H9 (cell line): ENCODE measurements at regions not wholly inside any gene's neighbourhood (a gene's known extent, or its start where the extent isn't known, plus 50 kb on each side); places are given as distances from the start of the nearest gene placed in this dataset.

Experiments used
- DNase-seq: peaks from one replicate; pipeline ENCODE4 v3.0.0-alpha.2; 2017
- H2AFZ ChIP-seq: one replicate; pipeline ENCODE4 v1.6.1; 2013; ENCODE audit warnings: mild to moderate bottlenecking, low read length, control low read depth, moderate library complexity
- H2AK5ac ChIP-seq: 2 replicates; pipeline ENCODE4 v1.6.1; 2013; ENCODE audit warnings: low read length, control low read depth, mixed read lengths; ENCODE audit not compliant: insufficient read length
- H2BK120ac ChIP-seq: one replicate; pipeline ENCODE4 v1.6.1; 2013; ENCODE audit warnings: low read depth, mild to moderate bottlenecking, low read length, control low read depth, inconsistent platforms; ENCODE audit not compliant: poor library complexity, severe bottlenecking
- H2BK12ac ChIP-seq: 2 replicates; pipeline ENCODE4 v1.6.1; 2013; ENCODE audit warnings: low read length, control low read depth, mixed read lengths, low read depth; ENCODE audit not compliant: insufficient read length
- H2BK15ac ChIP-seq: 2 replicates; pipeline ENCODE4 v1.6.1; 2013; ENCODE audit warnings: low read depth, low read length, control low read depth
- H2BK20ac ChIP-seq: one replicate; pipeline ENCODE4 v1.6.1; 2013; ENCODE audit warnings: low read depth, mild to moderate bottlenecking, low read length, control low read depth, inconsistent platforms; ENCODE audit not compliant: poor library complexity, severe bottlenecking
- H2BK5ac ChIP-seq: 2 replicates; pipeline ENCODE4 v1.6.1; 2013; ENCODE audit warnings: low read length, control low read depth, mixed read lengths; ENCODE audit not compliant: insufficient read length
- H3K14ac ChIP-seq: 2 replicates; pipeline ENCODE4 v1.6.1; 2013; ENCODE audit warnings: low read length, control low read depth; ENCODE audit not compliant: insufficient read depth
- H3K18ac ChIP-seq: 2 replicates; pipeline ENCODE4 v1.6.1; 2013; ENCODE audit warnings: low read depth, mild to moderate bottlenecking, mixed read lengths, low read length, control low read depth; ENCODE audit not compliant: insufficient read length
- H3K23ac ChIP-seq: 2 replicates; pipeline ENCODE4 v1.6.1; 2013; ENCODE audit warnings: low read length, control low read depth, mixed read lengths, low read depth; ENCODE audit not compliant: insufficient read length
- H3K23me2 ChIP-seq: 2 replicates; pipeline ENCODE4 v1.6.1; 2013; ENCODE audit warnings: low read depth, mild to moderate bottlenecking, mixed read lengths, low read length, control low read depth; ENCODE audit not compliant: insufficient read length, poor library complexity, severe bottlenecking
- H3K27ac ChIP-seq: 2 replicates; pipeline ENCODE4 v1.5.1; 2013; ENCODE audit warnings: low read length, control low read depth, mixed read lengths, low read depth; ENCODE audit not compliant: insufficient read length
- H3K27me3 ChIP-seq: 2 replicates; pipeline ENCODE4 v1.6.1; 2013; ENCODE audit warnings: low read length, control low read depth, inconsistent platforms; ENCODE audit not compliant: insufficient read depth
- H3K4ac ChIP-seq: 2 replicates; pipeline ENCODE4 v1.6.1; 2013; ENCODE audit warnings: low read depth, mild to moderate bottlenecking, control low read depth, inconsistent platforms, low read length, moderate library complexity
- H3K4me1 ChIP-seq: 2 replicates; pipeline ENCODE4 v1.6.1; 2013; ENCODE audit warnings: low read length, control low read depth, inconsistent platforms; ENCODE audit not compliant: insufficient read depth
- H3K4me2 ChIP-seq: 2 replicates; pipeline ENCODE4 v1.6.1; 2013; ENCODE audit warnings: low read length, control low read depth, mixed read lengths; ENCODE audit not compliant: insufficient read length, insufficient read depth
- H3K56ac ChIP-seq: 2 replicates; pipeline ENCODE4 v1.6.1; 2013; ENCODE audit warnings: low read depth, mild to moderate bottlenecking, mixed read lengths, low read length, control low read depth; ENCODE audit not compliant: insufficient read length
- H3K79me1 ChIP-seq: 2 replicates; pipeline ENCODE4 v1.6.1; 2013; ENCODE audit warnings: low read depth, mild to moderate bottlenecking, moderate library complexity, low read length, control low read depth, inconsistent platforms; ENCODE audit not compliant: insufficient read depth, poor library complexity, severe bottlenecking
- H3K79me2 ChIP-seq: 2 replicates; pipeline ENCODE4 v1.6.1; 2013; ENCODE audit warnings: low read length, control low read depth, inconsistent platforms; ENCODE audit not compliant: insufficient read depth
- H3K9ac ChIP-seq: 2 replicates; pipeline ENCODE4 v1.6.1; 2013; ENCODE audit warnings: low read length, control low read depth, mixed read lengths; ENCODE audit not compliant: insufficient read length; ENCODE audit errors: extremely low read depth
- H3K9me3 ChIP-seq: one replicate; pipeline ENCODE4 v1.6.1; 2013; ENCODE audit warnings: low read depth, low read length, inconsistent platforms; ENCODE audit not compliant: control insufficient read depth
- H3T11ph ChIP-seq: one replicate; pipeline ENCODE4 v1.6.1; 2013; ENCODE audit warnings: mild to moderate bottlenecking, low read length, control low read depth, inconsistent platforms
- H4K20me1 ChIP-seq: one replicate; pipeline ENCODE4 v1.6.1; 2013; ENCODE audit not compliant: control insufficient read depth, insufficient read length, insufficient read depth
- H4K5ac ChIP-seq: 2 replicates; pipeline ENCODE4 v1.6.1; 2013; ENCODE audit warnings: low read depth, mild to moderate bottlenecking, mixed read lengths, low read length, control low read depth; ENCODE audit not compliant: insufficient read length
- H4K8ac ChIP-seq: replicated peaks from 2 replicates; pipeline ENCODE4 v1.6.1; 2013; ENCODE audit warnings: low read length, control low read depth, mixed read lengths, low read depth; ENCODE audit not compliant: insufficient read length
- H4K91ac ChIP-seq: 2 replicates; pipeline ENCODE4 v1.6.1; 2013; ENCODE audit warnings: low read depth, mild to moderate bottlenecking, moderate library complexity, mixed read lengths, low read length, control low read depth; ENCODE audit not compliant: insufficient read length
- H3K27ac Mint-ChIP-seq, 3 experiments: 2 replicates in 2 of 3; 3 replicates in 1 of 3; pipeline ENCODE4 v1.8.0; 2020 to 2021; ENCODE audit warnings: mixed read lengths in 3 of 3, mild to moderate bottlenecking in 1 of 3, moderate library complexity in 1 of 3
- H3K27me3 Mint-ChIP-seq: 2 replicates; pipeline ENCODE4 v1.8.0; 2021; ENCODE audit warnings: low read depth, mild to moderate bottlenecking, moderate library complexity, mixed read lengths
- H3K36me3 Mint-ChIP-seq, 3 experiments: 2 replicates in 2 of 3; 3 replicates in 1 of 3; pipeline ENCODE4 v1.8.0; 2020 to 2021; ENCODE audit warnings: low read depth in 3 of 3, mixed read lengths in 3 of 3; ENCODE audit not compliant: insufficient read depth in 1 of 3
- H3K4me1 Mint-ChIP-seq, 2 experiments: 2 replicates each; pipeline ENCODE4 v1.8.0; 2020; ENCODE audit warnings: mixed read lengths in 2 of 2
- H3K4me3 Mint-ChIP-seq, 2 experiments: 2 replicates in 1 of 2; 3 replicates in 1 of 2; pipeline ENCODE4 v1.8.0; 2020 to 2021; ENCODE audit warnings: mild to moderate bottlenecking in 2 of 2, mixed read lengths in 2 of 2, moderate library complexity in 1 of 2
- H3K9me3 Mint-ChIP-seq, 2 experiments: 2 replicates in 1 of 2; 3 replicates in 1 of 2; pipeline ENCODE4 v1.8.0; 2020; ENCODE audit warnings: mild to moderate bottlenecking in 2 of 2, mixed read lengths in 2 of 2, moderate library complexity in 1 of 2
- TF ChIP-seq, protein P1 (sequence below): fragments of 200-600 bp; sonication (generic); conservative IDR thresholded peaks from 3 replicates; pipeline ENCODE4 v1.8.0; 2021; ENCODE audit warnings: antibody characterized with exemption, mild to moderate bottlenecking

DNA sequence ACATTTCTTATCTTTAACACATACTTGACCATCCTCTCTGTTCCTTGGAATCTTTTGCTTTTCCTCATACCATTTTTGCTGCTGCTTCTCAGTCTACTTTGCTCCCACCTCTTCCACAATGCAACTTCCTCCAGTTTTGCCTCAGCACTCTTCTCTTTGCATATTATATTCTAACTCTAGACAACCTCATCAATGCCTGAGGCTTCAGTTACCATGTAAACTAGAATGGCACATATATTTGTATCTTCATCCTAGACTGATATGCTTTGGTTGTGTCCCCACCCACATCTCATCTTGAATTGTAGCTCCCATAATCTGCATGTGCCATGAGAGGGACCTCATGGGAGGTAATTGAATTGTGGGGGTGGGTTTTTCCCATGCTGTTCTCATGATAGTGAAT, 55.9 kb upstream of the STAM2 start:
- H3K27me3 Mint-ChIP-seq, result no peaks in the 10 kb centered on the region
- no peaks in the 10 kb centered on the region for H3K4me1 ChIP-seq
- H3T11ph ChIP-seq, result no peak overlapping the region
- no peaks in the 10 kb centered on the region for H3K36me3 Mint-ChIP-seq
- no peak overlapping the region for H2AK5ac ChIP-seq
- no peak overlapping the region for H3K18ac ChIP-seq
- no peak overlapping the region for H2BK12ac ChIP-seq
- no peak overlapping the region for H3K4me3 Mint-ChIP-seq
- TF ChIP-seq, protein P1, sequence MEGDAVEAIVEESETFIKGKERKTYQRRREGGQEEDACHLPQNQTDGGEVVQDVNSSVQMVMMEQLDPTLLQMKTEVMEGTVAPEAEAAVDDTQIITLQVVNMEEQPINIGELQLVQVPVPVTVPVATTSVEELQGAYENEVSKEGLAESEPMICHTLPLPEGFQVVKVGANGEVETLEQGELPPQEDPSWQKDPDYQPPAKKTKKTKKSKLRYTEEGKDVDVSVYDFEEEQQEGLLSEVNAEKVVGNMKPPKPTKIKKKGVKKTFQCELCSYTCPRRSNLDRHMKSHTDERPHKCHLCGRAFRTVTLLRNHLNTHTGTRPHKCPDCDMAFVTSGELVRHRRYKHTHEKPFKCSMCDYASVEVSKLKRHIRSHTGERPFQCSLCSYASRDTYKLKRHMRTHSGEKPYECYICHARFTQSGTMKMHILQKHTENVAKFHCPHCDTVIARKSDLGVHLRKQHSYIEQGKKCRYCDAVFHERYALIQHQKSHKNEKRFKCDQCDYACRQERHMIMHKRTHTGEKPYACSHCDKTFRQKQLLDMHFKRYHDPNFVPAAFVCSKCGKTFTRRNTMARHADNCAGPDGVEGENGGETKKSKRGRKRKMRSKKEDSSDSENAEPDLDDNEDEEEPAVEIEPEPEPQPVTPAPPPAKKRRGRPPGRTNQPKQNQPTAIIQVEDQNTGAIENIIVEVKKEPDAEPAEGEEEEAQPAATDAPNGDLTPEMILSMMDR, result no peak
- no peaks in the 10 kb centered on the region for H3K79me2 ChIP-seq
- no peak overlapping the region for H3K27ac ChIP-seq
- no peak overlapping the region for H2BK120ac ChIP-seq
- no peaks in the 10 kb centered on the region for H3K9me3 ChIP-seq
- H4K8ac ChIP-seq, result no peak overlapping the region
- H4K5ac ChIP-seq, result no peak overlapping the region
- peaks cover 4% of the 10 kb centered on the region in 2 experiments; a peak in 2 of 4 replicates for H3K4me1 Mint-ChIP-seq
- H3K4me2 ChIP-seq, result no peak overlapping the region
- no peak overlapping the region for H3K27ac Mint-ChIP-seq
- no peaks in the 10 kb centered on the region for H3K23me2 ChIP-seq
- H3K14ac ChIP-seq, result no peak overlapping the region
- no peak overlapping the region for H2BK5ac ChIP-seq
- H2AFZ ChIP-seq, result no peak overlapping the region
- H3K23ac ChIP-seq, result no peak overlapping the region
- DNase-seq, result no peak
- no peak overlapping the region for H3K4ac ChIP-seq
- no peak overlapping the region for H2BK15ac ChIP-seq
- no peak overlapping the region for H3K56ac ChIP-seq
- H4K91ac ChIP-seq, result no peak overlapping the region
- no peak overlapping the region for H3K9ac ChIP-seq
- no peaks in the 10 kb centered on the region for H3K27me3 ChIP-seq
- H3K9me3 Mint-ChIP-seq, result no peaks in the 10 kb centered on the region
- no peaks in the 10 kb centered on the region for H3K79me1 ChIP-seq
- no peaks in the 10 kb centered on the region for H4K20me1 ChIP-seq
- no peak overlapping the region for H2BK20ac ChIP-seq
